Activated CD4-positive, alpha-beta T cell treated with anti-CD3 and anti-CD28 coated beads for 1 hour (primary cell): ENCODE measurements at regions not wholly inside any gene's neighbourhood (a gene's known extent, or its start where the extent isn't known, plus 50 kb on each side); places are given as distances from the start of the nearest gene placed in this dataset.

Source experiments
- DNase-seq: peaks from one replicate; pipeline ENCODE4 v3.0.0-alpha.2; 2020

DNA sequence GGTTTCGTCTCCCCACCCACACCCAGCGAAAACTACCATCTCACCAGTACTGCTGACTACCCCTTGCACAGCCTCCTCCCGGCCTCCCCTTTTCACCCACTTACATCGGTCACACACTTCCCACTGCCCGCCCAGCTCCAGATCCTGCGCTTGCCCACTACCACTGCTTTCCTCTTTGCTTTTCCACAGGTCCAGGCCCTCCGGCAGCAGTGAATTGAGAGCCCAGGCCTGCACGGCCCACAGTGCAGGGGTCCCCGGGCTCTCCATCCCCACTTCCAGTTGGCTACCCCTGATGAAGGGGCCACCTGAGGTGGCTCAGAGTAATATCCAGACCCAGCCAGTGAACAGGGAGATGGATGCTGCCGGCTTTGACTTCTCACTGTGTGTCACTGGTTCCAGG, 120.2 kb upstream of the FSTL4 start:
- no peak for DNase-seq

DNA sequence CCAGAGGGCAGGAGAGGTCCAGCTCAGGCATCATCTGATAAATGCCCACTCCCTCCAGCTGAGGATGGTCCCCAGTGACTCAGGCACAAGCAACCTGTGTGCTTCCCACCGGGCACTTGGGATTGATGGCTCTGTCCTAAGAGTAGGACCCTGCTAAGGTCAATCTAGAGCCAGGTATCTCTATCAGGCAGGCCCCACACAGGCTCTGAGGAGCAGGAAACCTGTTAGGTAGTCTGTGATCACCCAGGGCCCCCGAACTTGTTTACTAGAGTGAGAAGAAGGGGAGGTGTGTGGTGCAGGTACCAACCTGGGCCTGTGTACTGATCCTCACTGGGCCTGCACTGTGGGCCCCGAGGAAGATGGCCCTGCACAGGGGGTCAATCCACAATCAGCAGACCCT, 119.6 kb upstream of the FSTL4 start:
- DNase-seq = no peak

DNA sequence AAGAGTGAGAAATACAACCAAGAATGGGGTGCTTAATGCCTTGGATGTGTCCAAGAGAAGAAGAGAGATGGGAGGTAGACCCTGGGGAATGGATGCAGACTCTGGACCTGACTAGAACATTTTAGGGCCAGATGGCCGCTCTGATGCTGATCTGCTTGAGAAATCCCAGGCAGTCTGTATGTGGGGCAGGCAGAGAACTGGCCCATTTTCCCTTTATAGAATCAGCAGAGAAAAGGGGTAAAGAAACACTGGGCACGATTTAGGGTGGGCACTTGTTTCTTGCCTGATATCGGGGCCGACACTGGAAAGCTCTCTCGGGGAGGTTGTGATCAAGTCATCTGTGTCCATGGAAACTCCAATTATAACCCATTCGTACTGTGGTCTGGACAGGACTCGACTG, 118.5 kb upstream of the FSTL4 start:
- no peak for DNase-seq

DNA sequence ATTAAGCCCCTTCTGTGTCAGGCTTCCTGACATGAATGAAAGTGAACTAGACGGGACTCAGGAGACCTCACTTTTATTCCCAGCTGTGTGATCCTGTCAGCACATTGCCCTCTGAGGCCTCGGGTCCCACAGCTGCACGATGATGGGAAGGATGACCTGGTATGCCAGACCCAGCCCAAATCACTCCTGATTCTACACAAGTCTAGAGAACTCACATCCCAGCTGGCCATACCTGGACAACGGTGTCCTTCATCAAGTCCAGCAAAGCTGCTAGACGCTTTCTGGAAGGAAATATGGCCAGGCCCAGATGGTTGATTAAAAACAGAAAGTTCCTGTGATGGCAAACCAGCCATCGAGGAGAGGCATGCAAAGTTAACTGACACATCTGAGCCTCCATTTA, 118.0 kb upstream of the FSTL4 start:
- DNase-seq = no peak

DNA sequence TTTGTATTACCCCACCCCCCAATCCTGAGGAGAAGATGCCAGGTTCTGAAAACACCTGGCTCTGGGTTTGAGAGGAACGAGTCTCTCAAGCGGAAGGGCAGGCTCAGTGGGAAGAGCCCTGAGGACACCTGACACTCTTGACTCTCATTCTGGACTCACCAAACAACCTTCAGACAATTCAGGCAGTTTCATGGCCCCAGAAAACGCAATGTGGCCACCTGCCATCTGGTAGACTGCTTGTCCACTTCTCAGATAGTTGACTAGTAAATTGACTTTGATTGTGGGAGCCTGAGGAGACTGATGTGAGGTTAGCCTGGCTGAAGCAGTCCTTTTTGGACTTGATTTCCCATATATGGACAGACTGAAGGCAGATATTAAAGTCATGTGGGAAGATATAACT, 117.5 kb upstream of the FSTL4 start:
- no peak for DNase-seq

DNA sequence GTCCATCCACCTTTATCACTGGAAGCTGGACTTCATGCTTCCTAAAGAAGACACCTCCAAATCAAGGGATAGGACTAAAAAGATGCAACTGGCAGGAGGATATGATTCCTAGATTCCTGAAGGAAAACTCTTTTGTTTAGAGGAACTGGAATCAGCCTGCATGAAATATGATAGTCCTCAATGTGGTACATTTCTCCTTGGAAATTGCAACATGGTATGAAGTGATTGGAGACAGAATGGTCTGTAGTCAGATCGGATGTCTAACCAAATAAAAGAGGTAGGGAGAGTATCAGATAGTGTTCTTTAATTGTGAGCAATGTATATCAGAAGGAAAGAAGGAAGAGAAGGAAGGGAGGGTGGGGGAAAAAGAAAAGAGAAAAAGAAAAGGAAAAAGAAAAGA, 116.1 kb upstream of the FSTL4 start:
- DNase-seq = no peak

DNA sequence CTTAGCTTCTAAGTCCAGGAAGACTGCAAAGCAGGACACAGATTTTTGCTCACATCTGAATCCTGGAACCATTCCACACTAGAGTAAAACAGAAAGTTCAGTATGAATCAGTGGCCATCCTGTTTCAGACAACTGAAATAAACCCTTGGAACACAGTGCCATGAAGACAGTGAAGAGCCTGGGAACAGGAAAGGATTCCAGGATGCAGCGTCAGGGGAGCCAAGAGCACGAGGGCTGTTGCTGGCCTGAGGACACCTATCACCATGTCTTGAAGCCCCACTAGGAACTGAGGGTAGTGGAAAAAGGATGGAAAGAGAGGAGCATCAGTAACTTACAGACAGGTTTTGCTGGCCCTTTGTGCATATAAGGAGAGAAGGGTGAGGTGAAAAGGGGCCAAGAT, 115.3 kb upstream of the FSTL4 start:
- no peak for DNase-seq

DNA sequence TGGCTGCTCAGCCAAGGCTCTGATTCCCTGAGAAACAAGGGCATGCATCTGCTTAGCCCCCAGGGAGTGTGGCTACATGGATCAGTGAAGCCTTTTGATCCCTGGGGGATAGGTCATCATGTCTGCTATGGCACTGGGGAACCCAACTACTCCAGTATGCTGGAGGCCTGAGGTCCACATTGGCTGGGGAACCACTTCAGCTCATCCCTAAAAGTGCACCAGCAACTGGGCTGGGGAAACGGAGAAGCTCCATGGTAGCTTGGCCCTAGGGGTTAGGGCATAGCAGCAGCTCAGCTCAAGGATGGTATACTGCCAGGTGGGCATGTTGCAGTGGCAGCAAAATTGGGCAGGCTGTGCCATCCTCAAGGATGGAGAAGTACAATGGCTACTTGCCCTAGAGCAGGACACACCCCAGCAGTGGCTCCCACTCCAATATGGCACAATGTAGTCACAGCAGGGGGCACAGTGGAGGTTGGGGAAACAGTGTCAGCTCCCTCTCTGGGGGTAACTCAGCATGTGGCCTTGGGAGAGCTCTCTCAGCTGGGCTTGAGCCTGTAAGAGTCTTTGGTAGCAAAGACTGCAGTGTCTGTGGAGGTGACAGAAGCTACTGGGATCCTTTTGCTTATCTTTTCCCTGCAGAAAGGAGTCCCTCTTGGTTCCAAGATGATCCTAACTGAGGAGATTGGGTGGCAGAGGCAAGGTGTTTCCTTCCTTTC, 111.5 kb upstream of the FSTL4 start:
- no peak for DNase-seq

DNA sequence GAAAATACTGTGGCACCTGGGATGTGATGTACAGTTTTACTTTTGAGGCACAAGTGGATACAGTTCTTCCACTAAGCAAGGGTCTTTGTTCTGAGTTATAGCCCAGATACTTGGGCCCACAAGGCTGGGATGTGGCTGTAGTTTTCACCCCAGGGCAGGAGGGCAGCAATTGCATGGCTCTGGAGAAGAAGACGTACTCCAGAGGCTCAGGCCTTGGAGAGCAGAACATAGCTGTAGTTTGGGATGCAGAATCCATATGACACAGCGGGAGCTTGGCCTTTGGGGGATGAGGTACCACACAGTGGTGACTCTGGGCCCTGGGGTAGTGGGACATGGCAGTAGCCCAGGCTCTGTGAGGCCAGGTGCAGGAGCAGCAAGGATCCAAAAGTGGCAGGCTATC, 110.8 kb upstream of the FSTL4 start:
- no peak for DNase-seq

DNA sequence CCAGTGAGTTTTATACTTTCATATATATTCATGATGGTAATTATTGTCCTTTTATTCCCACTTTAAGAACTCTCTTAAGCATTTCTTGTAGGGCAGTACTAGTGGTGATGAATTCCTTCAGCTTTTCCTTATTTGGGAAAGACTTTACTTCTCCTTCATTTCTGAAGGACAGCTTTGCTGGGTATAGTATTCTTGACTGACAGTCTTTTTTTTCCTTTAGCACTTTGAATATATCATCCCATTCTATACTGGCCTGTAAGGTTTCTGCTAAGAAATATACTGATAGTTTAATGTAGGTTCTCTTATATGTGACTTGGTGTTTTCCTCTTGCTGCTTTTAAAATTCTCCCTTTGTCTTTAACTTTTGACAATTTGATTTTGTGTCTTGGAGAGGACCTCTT, 109.0 kb upstream of the FSTL4 start:
- no peak for DNase-seq

DNA sequence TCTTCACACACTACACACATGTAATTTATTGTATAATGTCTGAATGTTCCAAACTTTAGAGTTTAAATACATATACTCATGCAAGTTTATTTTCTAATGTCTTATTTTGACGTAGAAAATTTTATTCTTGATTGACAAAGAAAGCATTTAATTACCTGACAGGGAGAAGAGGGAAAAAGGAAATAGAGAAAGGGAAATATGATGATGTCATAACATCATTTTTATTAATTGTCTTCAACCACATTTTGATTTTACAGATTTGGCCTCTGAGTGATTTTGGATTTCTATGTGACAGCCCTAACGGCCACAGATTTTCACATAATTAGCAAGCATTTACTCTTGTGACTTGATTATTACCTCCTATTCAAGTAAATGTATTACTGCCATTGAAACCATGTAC, 106.1 kb upstream of the FSTL4 start:
- DNase-seq = no peak

DNA sequence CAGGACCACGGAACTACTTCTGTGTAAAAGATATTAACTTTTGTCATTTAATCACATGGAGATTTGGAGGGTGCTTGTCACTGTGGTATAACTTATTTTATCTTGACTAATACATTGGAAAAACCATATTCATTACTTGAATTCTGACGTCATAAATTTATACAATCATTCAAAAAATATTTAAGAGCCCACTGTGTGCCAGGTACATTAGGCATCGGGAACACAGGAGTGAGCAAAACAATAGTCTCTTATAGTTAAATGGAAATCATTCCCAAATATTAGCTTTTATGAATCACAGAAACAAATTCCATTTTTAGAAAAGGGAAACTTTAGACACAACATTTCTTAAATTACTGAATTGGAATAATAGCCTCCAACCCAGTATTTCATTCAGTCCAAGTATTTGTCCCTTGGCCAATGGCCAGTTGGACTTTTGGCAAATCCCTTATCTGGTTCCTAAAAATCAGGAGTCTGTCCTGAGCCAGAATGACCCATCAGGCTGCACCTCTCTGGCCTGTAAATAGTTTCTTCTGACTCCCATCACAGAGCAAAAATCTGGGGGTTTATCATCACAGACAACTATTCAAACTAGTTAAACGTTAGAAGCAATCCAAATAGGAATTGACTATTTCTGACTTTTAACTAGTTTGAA, 104.3 kb upstream of the FSTL4 start:
- DNase-seq = no peak

DNA sequence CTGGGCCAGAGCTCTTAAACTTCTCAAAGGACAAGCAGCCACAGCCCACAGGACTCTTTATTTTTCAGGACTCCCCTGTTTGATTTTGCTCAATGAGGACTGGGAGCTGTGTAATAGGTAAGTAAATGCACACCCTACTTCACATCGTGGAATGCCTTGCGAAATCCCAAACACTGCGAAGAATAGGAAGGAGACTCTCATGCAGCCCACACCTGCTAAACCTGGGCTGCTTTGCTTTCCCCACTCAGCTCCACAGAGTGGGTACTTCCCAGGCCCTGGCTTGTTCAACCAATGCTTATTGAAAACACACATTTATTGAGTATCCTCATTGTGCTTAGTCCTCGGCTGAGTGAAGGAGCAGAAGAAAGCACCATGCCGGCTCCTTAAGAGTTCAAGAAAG, 103.3 kb upstream of the FSTL4 start:
- no peak for DNase-seq

DNA sequence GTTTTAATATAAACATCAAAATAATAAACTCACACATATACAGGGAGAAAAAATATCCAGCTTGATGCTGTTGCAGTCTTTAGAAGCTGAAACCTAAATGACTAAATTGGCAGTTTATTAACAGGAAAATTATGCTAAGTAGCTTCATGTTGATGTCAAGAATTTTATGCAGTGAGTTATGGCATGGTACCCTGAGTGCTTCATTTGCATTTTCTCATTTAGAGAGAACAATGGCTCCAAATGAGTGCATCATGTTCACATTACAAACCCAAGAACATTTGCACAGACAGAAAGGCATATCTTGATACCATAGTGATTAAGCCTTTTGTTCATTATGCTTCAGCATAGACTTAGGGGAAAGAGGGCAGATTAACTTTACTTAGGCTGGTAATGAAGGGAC, 102.9 kb upstream of the FSTL4 start:
- DNase-seq = no peak

DNA sequence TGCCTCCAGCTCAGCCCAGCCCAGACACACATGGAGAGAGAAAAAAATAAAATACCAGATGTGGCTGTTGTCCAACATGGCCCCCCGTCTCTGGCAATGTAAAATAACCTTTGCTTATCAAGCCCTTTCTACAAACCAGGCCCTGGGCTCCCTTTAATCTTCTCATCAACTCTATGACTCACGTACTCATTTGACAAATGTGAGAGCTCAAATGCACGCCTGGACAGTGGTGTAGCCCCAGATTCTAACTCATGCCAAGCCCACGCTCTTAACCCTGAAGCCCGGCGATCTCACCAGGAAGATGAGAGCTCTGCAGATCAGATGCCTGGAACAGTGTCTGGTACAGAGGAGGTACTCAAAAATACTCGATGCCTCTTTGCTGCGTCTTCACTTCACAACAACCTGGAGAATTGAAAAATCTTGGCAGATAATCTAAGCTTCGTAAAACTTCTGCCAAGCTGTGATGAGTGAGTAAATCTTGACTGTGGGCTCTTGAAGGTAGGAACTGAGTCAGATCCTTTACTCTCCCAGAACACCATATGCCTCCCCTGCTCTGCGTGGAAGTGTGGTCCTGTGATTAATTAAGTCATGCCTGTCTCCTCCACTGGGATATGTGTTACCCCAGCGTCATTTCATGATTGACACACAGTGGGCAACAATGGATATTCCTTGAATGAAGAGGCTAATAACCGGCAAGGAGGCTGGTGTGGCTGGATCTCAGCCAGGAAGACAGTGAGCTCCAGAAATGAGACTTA, 102.0 kb upstream of the FSTL4 start:
- DNase-seq = no peak

DNA sequence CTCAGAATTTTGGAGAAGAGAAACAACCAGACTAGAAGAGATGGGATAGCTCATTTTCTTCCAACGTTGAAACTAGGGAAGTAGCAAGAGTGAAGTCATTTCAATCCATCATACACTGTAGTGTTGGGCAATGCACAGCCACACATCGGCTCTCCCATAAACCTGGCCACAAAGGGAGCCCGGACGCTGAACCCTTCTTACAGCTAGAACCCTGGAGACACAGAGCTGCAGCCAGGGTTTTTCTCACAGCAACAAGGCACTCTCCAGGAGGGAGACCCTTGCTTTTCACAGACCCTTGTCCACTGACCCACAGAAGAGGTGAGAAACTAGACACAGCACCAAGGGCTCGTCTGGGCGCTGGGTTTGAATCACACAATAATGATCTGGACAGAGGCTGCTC, 101.4 kb upstream of the FSTL4 start:
- DNase-seq = no peak

DNA sequence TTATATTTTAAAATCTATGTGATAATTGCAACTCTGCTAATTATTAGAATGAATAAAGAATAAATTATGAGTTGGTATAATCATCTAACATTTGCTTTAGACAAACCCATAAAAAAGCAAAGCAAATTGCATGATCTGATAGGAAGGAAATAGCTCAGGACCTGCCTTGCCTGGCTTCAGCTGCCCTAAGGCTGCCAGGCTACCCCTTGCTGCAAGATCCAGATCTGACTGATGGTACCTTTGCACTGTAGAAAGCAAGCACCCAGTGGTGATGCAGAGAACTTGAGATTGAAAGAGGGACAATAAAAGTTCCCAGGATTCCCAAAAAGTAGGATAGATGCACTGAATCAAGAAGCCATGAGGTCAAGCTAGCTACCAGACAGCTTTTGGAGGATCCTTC, 100.9 kb upstream of the FSTL4 start:
- DNase-seq = no peak

DNA sequence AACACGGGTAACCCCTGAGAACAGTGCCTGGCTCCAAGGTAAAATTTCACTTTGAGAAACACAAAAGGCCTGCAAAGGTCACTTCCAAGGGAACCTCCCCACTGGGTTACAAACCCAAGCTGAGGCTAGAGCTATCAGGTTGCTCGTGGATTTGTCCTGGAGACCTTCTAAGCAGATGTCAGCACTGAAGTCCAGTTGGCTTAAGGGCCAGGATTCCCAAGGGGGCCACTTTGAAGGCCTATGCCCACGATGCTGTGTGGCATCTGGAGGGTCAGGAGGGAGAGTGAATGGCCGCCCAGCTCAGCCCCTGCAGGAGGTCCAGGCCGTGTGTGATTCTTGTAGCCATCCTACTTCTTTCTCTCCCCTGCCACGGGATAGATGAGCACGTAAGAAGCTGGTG, 100.2 kb upstream of the FSTL4 start:
- DNase-seq = no peak

DNA sequence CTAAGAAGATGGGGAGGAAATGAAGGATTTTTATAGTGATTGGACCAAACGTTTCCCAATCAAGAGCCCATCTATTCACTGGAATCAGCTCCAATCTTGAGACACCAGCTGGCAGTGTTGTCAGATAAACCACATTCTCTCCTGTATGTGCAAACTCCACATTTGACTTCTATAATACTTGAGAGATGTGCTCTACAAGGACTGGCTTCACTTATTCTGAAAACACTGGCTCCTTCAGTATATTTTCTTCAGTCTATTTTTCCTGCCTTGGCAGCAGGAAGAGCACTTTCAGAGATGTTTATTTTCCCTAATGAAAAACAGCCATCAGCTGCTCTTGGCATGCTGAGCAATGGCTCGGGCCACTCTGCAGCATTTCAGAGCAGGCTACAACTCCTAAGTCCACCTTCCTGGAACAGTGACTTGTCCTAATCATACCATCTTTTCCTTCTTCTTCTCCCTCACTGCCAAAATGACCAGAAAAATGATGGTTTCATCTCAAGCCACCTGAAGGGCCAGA, 96.9 kb upstream of the FSTL4 start:
- DNase-seq = no peak

DNA sequence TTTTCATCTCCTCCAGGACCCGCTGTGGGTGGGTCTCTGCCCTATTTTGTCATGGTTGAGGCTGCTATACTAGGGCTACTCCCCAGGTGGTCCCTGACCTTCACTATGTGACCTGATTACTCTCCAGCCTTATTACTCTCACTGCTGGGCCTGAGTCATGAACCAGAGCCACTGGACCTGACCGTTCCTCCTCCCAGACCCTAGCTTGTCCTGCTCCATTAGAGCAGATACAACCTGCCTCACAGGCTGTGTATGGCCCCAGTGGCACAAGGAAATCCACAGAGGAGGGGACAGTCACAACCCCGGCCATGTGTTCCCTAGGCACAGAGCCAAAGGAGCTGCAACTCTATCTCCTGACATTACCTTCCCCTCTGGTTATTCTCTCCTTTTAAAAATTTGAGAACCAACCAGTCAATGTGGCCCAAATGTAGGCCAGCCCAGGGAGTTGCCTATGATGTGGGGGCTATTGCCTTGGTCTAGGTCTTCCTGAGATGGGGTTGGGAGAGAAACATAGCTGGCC, 96.0 kb upstream of the FSTL4 start:
- DNase-seq = no peak

DNA sequence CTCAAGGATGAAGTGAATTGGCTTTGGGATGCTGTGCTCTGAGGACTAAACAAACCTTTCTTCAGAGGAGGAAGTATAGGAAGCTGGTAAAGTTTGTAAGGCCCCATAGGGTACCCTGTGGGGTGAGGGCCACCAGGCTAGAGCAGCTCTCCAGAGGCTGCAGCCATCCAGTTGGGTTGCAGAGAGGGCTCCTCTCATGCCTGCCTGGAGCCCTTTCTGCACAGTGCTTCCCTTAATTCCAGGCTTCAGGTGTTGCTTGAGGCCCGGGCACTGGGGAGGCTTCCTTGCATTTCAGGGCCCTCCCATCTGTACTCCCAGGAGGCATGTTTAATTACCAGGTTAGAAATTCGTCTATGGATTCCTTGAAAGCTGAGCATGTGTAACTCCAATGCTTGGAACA, 95.3 kb upstream of the FSTL4 start:
- DNase-seq = no peak

DNA sequence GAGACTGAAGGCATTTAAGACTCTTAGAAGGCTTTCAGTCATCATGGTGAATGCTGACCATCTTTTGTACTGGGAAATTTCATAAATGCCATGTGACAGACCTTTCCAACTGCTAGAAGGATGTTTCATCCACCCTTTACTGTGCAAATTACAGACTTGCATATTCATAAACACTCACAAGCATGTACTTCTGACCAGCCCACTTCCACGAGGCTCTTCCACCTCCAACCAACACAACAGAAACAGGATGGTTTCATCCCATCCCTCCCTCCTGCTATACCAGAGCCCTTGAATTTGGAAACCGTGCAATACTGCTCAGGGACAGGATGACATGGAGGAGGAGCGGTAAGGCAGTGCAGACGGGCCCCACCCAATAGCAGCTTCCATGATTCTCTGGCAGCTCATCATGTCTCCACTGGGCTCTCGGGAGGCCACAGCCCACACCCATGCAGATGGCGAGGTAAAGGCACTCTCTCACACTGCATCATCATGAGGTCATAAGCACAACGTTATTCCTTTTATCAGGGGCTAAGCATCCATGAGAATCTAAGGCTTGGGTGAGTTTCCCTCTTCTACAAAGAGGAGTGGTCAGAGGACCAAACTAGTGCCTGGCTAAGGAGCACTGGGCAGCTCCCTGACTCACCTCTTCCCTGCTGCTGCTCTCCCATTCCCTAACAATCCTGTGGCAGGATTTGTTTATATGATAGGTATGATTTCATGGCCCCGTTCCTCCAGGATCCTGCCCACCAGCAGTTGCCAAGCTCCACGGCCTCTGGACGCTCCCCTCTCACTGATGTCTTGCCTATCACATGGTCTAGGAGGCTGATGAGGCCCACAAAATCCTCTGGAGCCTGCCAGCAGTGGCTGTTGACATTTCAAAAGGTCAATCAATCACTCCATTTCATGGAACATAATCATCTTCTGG, 94.4 kb upstream of the FSTL4 start:
- DNase-seq = no peak

DNA sequence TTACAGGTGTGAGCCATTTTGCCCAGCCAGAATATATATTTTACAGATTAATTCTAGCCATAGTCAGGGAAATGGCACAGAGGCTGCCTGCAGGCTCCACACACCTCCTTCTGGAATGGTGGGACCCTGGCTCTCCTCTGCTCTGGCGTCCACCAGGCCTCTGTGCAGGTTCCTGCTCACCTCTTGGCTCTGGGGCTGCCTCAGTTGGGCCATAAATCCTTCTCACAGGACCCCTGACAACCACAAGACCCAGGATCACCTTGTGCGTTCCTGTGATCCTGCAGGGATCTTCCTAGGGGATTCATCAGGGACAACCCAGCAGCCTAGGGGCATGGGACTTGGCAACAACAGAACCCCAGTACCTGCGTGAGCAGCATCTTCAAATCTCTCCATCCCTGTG, 93.0 kb upstream of the FSTL4 start:
- DNase-seq = no peak
